NB4 (cell line): ENCODE measurements at regions not wholly inside any gene's neighbourhood (a gene's known extent, or its start where the extent isn't known, plus 50 kb on each side); places are given as distances from the start of the nearest gene placed in this dataset.

ENCODE experiments used
- POLR2A ChIP-seq: IDR thresholded peaks from 2 replicates; pipeline ENCODE4 v1.6.1; 2011; ENCODE audit warnings: mild to moderate bottlenecking; ENCODE audit not compliant: insufficient read length; ENCODE audit errors: extremely low read depth
- TF ChIP-seq, protein P1 (sequence below): IDR thresholded peaks from one replicate; pipeline ENCODE4 v1.5.1; 2012; ENCODE audit warnings: low read depth, low read length

DNA sequence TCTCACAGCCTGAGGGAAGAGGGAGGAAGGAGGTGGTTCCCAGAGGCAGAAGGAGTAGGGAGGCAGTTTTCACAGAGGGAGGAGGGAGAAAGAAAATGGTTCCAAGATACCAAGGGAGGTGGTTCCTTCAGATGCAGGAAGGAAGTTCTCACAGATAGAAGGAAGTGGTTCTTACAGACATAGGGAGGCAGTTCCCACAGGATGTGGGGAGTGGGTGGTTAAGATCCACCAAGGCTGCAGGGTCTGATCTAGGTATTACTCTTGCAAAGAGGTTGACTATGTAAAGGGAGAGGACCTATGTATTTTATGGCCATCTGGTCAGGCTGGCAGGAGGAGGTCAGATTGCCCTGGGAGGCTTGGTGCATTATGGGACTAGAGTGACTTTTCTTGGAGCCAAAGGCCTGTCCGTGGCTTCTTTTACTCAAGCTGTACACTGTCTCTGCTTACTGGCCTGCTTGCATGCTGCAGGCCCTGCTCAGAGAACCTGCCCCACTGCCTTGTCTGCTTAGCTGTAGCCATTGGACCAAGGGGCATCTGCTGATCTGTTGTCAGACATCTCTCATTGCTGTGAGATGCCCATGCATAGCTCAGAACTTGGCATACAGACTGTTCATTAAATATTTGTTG is 283.7 kb downstream of the DHX35 start:
- TF ChIP-seq, protein P1, sequence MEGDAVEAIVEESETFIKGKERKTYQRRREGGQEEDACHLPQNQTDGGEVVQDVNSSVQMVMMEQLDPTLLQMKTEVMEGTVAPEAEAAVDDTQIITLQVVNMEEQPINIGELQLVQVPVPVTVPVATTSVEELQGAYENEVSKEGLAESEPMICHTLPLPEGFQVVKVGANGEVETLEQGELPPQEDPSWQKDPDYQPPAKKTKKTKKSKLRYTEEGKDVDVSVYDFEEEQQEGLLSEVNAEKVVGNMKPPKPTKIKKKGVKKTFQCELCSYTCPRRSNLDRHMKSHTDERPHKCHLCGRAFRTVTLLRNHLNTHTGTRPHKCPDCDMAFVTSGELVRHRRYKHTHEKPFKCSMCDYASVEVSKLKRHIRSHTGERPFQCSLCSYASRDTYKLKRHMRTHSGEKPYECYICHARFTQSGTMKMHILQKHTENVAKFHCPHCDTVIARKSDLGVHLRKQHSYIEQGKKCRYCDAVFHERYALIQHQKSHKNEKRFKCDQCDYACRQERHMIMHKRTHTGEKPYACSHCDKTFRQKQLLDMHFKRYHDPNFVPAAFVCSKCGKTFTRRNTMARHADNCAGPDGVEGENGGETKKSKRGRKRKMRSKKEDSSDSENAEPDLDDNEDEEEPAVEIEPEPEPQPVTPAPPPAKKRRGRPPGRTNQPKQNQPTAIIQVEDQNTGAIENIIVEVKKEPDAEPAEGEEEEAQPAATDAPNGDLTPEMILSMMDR = no peak
- TF ChIP-seq POLR2A = no peak
